NCI-H82 treated with DMSO at 0.1 percent for 48 hours (cell line): ENCODE measurements at regions not wholly inside any gene's neighbourhood (a gene's known extent, or its start where the extent isn't known, plus 50 kb on each side); places are given as distances from the start of the nearest gene placed in this dataset.

Experiments
- DNase-seq: peaks from one replicate; lab custom pipeline; 2025; ENCODE audit not compliant: unreplicated experiment; lab: John Stamatoyannopoulos, UW

DNA sequence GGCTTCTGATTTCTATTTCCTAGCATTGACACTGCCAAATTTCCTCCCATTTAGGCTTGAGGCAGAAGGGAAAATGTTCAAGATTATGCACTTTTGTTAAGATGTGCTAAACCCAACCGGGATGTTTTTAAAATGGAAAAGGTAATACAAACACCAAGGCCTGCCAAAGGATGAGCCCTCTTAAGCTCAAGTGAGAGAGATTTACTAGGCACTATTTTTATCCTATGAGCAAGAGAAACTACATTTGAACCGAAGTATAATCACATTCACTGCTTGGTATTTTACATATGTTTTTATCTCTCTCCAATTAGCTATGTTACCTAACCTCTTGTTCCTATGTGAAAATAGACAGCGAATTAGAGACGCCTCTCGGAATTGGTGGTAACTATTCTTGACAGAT is 295.8 kb downstream of the GABRB3 start:
- DNase-seq = no peak

- no peak for DNase-seq
Measured at GRCh38 chr15:26475554-26475953, 297.3 kb downstream of the GABRB3 start.

DNA sequence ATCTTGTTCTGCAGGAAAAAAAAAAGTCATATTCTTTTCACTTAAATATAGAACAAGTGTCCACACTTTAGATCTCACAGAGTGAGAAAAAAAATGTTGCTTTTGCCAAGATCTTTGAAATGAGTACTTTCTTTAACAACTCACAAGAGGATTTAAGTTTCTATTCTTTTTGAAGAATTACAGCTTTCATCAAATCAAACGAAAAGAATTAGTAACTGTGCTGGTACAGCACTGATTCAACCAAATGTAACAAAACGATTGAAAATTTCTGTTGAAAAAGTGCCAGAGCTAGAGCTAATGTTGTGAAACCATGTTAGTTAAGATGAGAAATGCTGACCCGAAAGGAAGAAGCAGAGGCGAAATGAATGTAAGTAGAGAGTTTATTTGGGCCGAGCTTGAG is 300.2 kb downstream of the GABRB3 start:
- no peak for DNase-seq

DNA sequence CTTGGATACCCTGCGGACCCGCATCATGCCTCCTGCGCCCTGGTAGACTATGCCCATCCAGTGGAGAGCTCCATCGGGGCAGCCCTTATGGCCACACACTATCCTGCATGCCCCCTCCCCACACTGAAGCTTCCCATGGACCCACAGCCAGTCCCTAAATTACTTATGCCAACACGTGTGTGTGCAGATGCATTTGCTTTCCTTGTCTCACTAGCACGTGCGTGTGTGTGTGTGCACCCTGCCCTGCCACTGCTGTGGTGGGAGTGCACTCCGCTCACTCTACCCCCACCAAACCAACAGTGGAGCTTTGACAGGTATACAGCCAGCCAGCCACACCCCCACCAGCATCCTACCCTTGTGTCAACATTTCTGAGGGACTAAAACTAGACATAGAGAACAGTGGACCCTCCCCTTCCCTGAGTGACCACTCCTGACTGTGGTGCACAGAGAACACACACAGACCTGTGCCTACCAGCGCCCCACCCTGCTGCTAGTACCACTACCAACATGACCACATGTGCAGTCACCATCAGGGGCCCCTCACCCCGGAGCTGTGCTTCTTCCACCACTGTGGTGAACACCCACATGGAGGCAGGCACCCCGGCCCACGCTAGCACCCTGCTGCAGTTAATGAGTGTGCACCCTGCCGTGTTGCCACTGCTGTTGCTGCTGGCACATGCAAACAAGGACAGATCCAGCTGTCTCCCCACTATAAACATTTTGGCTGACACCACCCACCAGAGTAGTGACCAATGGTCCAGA is 310.8 kb downstream of the GABRB3 start:
- DNase-seq = no peak

GRCh38 chr15:26460165-26460564 is 312.7 kb downstream of the GABRB3 start:
- no peak for DNase-seq

GRCh38 chr15:26455828-26456227 is 317.0 kb downstream of the GABRB3 start:
- no peak for DNase-seq

GRCh38 chr15:26453914-26454313 is 319.0 kb downstream of the GABRB3 start:
- DNase-seq = no peak

GRCh38 chr15:26451995-26452394 is 320.9 kb downstream of the GABRB3 start:
- no peak for DNase-seq

GRCh38 chr15:26449291-26449690 is 323.6 kb downstream of the GABRB3 start:
- DNase-seq = no peak

DNA sequence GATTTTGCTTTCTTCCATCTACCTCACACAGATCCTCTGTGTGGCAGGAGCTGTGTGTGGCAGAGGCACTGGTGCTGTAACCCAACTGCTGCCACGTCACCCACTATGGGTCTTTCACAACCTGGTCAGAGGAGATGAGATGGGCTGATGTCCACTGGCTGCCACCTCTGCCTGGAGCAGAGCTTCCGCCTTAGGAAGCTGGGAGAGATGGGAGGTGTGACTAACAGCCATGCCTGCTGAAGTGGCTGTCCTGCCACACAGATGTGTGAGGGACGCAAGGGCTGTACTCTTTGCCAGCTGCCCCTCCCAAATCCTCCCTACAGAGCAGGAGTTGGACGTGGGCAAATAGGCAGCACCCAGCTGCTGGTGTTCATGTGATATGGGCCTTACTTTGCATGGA is 329.5 kb downstream of the GABRB3 start:
- no peak for DNase-seq

GRCh38 chr15:26442680-26443079 is 330.2 kb downstream of the GABRB3 start:
- DNase-seq = no peak

- DNase-seq = no peak
Measured at GRCh38 chr15:26439681-26440080, 333.2 kb downstream of the GABRB3 start.

GRCh38 chr15:26438718-26439117 is 334.1 kb downstream of the GABRB3 start:
- DNase-seq = no peak

DNA sequence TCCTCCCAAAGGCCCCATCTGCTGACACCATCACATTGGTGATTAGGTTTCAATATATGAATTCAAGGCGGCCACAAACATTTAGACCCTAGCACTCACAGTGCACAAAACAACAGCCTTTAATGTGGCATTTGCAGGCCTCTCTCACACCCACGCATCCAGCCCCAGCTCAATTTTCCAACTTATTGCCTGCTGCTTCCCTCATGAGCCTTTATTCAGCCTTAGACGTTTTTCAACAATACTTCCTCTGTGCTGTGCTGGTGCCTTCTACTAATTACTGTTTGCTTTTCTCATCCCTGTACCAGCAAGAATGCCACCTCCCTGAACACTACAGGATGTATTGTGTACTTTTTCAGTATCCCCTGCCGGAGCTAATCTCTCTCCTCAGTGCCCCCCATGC is 334.6 kb downstream of the GABRB3 start:
- no peak for DNase-seq

GRCh38 chr15:26433818-26434217 is 339.0 kb downstream of the GABRB3 start:
- no peak for DNase-seq

DNA sequence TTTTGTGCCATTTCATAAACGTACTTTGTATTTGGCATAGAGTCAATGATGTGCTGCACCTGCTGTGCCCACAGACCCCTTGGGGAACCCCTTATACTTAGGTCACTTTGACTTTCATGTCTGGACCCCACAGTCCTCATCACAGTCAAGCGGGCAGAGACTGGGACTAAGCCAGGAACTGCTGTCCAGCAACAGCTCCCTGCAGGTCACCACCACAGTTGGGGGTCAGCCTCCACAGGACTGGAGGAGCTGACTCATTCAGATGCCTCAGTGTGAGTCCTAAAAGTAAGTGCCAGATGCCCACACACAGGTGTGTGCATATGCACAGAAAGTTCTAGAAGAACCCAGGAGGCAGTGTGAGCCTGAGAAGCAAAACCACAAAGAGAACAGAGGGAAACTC is 339.8 kb downstream of the GABRB3 start:
- no peak for DNase-seq

DNA sequence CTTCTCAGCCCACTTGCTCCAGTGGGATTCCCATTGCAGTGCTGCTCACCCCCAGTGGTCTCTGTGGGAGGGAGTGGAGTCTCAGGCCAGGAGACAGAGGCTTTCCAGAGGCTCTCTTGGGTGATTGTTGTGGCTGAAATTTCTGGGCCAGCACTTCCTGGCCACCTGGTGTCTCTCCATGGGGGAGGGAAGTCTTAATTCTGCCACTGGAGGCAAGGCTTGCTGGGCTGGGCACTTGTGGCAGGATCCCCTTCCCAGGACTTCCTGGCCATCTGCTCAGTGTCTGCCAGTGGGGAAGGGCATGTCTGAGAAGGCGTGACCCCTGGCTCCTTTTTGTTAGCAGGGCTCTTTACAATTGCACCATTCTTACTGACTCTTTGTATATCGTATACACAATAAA is 351.8 kb downstream of the GABRB3 start:
- no peak for DNase-seq

- no peak for DNase-seq
Measured at GRCh38 chr15:26395624-26396023, 377.2 kb downstream of the GABRB3 start.

DNA sequence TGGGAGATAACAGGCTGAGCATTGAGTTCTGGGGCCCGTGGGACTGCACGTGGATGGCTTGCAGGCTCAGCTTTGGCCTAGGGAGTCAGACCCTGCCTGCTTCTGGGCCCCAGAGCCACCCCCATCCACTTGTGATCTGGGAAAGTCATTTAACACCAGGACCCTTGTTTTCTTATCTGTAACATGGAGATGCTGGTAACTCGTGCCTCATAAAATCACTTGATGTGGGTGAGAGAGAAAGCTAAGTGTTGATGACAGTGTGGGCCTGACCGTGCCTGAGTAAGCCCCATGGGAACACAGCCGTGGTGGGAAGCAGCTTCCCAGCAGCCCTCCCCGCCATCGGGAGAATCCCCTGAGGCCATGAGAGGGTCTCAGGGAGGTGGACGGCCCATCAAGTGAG is 378.1 kb downstream of the GABRB3 start:
- DNase-seq = no peak

GRCh38 chr15:26392956-26393355 is 379.9 kb downstream of the GABRB3 start:
- no peak for DNase-seq

DNA sequence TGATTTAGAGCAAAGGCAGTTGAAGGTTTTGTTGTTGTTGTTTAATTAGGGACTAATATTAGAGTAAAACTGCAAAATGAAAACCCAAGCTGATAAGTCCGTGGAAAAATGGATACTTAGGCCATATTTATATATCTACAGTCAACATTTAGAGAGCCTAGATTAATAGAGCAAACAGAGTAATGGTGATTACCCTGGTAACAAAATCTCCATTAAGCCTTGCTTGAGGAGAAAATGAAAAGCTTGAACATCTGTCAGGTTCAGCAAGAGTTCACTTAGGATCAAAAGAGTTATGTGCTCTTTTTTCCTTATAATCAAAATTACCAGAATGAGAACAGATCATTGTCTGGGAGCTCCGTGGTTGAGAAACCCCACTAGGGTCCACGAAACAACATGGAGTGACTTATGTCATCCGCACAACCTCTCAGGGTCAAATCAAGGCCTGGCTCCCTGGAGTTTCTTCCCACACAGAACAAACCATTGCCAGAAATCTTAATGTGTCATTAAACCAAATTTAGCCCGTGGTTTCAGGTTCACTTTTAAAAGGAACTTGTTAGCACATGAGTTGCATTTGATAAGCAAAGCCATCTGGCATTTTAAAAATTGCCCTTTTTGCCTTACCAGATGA is 381.2 kb downstream of the GABRB3 start:
- DNase-seq = no peak

DNA sequence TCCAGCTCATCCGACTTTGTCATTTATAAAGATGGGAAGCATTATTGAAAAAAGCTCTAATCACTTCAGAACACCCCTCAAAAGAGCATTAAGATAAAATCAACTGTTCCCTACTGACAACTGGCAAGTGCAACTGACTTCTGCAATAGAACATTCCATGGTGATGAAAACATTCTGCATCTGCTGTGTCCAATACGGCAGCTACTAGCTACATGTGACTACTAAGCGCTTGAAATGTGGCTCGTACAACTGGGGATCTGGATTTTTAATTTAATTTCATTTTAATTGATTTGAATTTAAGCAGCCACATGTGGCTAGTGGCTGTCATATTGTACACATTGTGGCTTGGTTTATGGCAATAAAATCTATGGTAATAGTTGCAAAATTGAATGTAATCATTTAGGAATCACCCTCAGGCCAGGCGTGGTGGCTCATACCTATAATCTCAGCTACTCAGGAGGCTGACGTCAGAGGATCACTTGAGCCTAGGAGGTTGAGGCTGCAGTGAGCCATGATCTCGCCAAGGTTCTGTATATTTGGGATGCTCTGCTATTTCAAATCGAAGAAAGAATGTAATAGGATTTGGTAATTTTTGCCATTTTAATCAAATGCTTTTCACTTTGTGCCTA is 390.3 kb downstream of the GABRB3 start:
- no peak for DNase-seq
